ENCODE measurements at regions not wholly inside any gene's neighbourhood (a gene's known extent, or its start where the extent isn't known, plus 50 kb on each side); places are given as distances from the start of the nearest gene placed in this dataset.

GRCh38 chr22:49008682-49009235 is 818.9 kb downstream of the BRD1 start:
- TF ChIP-seq CTCF (IDR thresholded peaks at IDR 0.05; ENCODE audit: low read depth, low read length, poor library complexity, severe bottlenecking) (no peak), EZH2phosphoT487 (IDR thresholded peaks at IDR 0.05; ENCODE audit: borderline replicate concordance, low read length) (no peak)
